RCC 7860 (cell line): ENCODE measurements at regions not wholly inside any gene's neighbourhood (a gene's known extent, or its start where the extent isn't known, plus 50 kb on each side); places are given as distances from the start of the nearest gene placed in this dataset.

Source experiments
- DNase-seq: peaks from one replicate; pipeline ENCODE4 v3.0.0-alpha.2; 2015; ENCODE audit warnings: low spot score
- FAIRE-seq: peaks from 2 replicates; lab custom pipeline; 2012; peaks lifted over from hg19 to GRCh38; lab: Jason Lieb, UNC

DNA sequence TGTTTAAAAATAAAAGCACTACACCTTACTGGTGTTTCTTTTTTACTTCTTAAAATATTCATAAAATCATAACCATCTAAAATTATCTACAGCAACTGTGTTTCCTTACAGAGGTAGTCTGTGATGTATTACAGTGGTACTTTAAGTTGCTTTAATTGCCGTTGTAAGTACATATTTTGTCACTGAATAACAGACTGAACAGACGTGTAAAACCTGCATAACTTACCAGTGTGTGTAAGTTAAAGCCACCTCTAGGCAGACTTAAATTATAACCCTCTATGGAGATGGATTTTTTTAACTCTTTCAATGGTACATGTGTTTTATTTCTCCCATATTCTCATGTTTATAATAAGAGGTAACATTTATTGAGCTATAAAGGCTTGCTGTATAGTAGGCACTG, 166.8 kb downstream of the NR4A2 start:
- no peak for DNase-seq
- no peak for FAIRE-seq

DNA sequence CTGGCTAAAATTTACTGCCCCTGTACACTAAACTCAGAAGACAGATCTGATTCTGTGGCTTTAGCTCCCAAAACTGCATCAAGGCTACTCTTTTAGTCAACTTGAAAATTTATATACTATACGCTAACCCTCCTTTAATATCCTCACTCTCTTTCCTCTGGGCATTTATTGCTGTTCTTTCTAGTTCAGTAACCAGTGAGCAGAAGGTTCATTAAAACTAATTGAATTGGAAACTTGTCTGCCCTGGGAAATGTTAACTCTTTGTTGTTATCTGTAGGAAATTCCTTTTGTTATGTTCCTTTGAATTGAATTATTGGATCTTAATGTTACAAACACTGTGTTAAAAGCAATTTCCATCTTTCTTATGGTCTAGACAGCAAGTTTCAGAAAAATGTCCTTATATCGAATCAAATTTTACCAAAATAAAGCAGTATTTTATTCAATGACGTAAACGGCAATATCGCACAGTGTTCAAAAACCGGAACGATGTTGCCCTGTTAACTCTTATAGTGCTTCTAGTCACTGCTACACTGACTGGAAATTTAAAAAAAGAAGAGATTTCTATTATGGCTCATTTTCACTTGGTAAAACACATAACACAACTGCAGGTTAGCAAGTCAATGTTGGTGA, 168.3 kb downstream of the NR4A2 start:
- no peak for DNase-seq

DNA sequence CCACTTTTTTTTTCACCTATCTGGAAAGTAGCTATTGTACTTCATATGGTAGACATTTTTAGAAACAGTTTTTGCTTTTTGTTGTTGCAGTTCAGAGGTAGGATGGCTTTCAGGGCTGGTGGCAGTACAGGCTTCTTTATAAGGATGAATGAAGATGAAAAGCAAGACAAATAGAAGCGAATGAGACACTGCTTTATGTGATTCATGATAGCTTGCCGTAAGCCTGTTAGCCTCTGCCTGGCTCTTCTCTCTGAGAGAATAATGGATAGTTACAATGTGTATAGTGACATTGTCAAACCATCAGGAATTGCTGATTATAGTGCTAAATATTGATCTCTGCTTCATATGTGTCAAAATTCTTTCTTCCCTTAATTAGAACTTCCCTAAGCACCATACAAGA, 173.7 kb downstream of the NR4A2 start:
- no peak for FAIRE-seq
- no peak for DNase-seq

More for the DNA sequence above, 168.3 kb downstream of the NR4A2 start:
- no peak for FAIRE-seq

DNA sequence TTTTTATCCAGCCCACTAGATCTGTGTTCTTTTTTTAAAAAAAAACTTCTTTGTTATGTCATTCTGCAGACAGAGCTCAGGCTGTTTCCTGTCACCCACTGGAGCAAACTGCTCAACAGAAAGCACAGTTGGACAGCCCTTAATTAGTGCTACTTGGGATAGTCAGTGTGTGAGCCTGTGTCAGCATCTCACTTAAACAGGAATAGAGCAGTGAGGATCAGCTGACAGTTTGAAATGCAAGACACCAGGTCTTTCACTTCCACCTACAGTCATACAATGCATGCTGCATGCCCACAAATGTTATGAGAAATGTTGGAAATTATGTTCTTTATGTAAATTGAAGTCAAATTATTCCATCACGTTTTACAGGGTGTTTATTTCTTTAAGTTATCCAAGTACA, 174.9 kb downstream of the NR4A2 start:
- no peak for DNase-seq

DNA sequence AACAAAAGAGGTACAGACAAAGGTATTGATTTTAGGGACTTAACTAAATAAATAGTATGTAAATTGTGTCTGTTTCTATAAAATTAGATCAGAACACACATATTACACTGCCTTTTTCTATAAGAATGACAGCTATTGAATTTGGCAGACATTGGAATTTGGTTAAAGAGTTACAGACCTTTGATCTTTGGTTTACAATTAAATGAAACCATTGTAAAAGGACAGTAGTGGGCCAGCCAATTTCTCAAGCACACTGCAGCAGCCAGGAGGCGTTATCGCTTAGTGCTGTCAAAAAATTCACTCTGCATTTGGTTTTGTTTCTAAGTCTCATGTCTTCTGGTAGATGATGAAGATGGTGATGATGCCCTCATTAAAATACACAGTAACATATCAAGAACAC, 175.9 kb downstream of the NR4A2 start:
- FAIRE-seq (no peak), DNase-seq (no peak)

More for the DNA sequence above, 174.9 kb downstream of the NR4A2 start:
- FAIRE-seq, result no peak

DNA sequence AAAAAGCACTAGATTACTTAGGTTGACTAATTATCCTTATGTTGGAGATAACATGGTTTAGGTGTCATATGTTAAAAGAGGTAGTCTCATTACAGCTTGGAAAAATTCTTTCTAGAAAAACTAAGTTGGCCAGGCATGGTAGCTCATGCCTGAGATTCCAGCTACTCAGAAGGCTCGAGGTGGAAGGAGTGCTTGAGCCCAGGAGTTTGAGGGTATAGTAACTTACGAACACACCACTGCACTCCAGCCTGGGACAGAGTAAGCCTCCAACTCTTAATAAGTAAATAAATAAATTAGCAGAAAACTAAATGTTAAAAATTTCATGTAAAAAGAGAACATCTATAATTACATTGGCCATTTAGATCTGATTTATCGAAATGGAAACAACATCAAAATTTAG, 177.2 kb downstream of the NR4A2 start:
- DNase-seq (no peak), FAIRE-seq (no peak)

DNA sequence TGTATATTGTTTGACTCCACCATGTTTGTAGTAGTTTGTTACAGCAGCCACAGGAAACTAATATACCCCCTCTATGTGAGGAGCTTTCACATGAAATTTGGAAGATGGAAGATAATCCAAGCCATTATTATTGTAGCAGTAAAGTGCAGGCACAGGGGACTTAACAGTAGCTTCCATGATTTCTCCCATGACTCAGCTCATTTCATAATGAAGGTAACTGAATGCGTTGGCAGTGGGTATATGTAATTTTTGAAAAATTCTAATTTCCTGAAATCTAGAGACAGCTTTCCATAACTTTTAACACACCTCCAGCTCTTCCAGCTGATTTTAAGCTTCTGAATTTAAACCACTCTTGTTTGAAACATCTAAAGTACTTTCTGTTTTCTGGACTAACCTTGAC, 181.2 kb downstream of the NR4A2 start:
- FAIRE-seq (no peak), DNase-seq (no peak)

DNA sequence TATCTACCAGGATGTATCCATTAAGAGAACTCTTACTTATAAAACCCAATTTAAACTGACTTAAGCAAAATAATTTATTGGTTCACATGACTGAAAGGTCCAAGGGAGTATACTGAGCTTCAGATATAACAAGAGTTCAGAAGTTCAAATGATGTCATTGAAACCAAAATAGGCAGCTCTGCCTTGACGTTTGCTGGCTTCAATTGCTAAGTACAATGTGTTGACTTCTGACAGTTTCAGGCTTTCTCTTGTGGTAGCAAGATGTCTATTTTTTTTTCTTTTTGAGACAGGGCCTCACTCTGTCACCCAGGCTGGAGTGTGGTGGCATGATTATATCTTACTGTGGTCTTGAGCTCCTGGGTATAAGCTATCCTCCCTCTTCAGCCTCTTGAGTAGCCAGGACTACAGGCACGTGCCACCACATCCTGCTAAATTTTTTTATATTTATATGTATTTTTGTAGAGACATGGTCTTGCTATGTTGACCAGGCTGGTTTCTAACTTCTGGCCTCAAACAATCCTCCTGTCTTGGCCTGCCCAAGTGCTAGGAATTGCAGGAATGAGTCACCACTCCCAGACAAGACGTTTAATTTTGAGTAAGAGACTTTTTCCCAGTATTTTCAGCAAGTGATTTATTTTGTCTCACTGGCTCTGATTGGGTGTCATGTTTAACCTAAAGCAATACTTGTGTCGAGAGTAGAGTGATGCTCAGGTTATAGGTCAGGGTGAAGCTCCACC, 184.8 kb downstream of the NR4A2 start:
- FAIRE-seq (no peak), DNase-seq (no peak)

DNA sequence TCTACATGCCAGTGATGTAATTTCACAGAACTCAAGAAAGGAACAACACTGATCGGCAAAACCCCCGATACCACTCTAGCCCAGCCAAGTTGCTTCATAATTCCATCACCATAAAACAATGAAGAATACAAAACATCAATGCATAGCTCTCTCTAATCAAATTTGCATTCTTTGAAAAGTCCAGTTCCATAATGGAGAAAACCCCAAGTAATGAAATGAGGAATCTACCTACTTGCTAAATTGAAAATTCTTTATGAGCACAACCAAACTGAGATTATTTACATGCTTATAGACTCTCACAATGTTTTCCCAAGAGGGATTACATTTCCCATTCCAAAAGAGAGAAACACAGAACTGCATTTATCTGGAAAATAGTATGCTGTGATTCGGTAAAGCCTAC, 186.5 kb downstream of the NR4A2 start:
- DNase-seq, result no peak
- no peak for FAIRE-seq

DNA sequence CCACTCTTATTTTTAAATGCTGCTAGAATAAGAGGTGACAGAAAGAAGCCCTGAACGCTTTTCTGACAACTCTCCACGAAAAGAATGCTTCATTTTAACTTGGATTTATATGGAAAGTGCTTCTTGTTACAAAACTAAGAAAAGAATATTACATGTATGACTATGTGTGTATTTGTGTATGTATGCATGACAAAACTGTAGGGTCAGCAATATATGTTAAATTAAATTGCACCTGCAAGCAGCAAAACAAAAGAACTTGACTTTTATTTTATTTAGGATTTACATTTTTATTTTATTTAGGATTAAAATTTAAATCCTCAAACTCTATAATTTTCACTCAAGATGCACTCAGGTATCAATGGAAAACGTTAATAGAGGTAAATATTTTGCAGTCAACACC, 187.1 kb downstream of the NR4A2 start:
- no peak for DNase-seq
- FAIRE-seq, result no peak

DNA sequence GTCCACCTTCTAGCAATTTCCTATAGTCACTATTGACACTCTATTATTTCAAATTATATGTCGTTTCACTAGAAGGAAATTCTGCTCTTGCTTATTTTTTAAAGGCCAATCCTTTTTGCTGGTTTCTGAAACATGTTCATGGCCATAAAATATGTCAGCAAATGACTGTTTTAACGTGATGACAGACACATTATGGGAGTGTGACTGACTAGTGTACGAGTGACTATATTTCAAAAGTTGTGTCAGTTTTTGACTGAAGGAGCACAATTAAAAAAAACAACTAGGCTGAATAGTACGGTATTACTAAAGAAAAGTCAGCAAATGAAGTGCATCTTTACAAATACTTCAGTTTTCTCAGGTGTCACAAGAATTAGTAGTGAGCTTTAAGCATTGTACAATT, 196.0 kb downstream of the NR4A2 start:
- FAIRE-seq, result no peak
- no peak for DNase-seq

DNA sequence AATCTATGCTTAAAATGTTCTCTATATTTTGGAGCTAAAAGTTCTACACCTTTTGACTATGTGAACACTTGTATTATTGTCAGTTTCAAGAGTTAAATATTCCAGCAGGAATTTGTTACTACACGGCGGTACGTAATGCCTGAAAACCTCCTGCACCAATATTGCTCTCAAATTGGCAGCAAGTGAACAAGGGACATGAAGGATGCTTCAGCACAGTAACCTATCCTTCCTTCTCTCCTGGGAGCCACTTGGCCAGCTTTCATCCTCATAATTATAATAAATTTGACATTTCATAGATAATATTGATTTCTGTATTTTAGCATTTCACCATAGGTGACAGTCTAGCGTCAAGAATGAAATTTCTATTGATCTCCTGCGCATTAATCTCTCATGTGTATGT, 197.6 kb downstream of the NR4A2 start:
- no peak for DNase-seq
- no peak for FAIRE-seq

DNA sequence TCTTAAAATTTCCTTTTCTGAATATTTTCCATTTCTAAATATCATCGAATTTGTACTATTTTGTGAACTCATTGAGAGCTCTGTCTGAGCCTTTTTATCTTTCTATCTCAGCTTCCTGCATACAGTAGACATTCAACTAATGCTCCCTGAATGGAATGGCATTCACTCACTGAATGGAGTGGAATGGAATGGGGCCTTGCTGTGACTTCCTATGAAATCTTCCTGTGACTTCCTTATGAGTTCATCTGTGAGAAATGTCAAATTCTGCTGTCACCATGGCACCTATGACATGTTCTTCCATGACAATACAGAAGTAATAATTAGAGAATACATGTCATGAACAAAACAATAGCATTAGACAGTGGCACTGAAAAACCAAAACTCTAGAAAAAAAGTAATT, 199.6 kb downstream of the NR4A2 start:
- FAIRE-seq (no peak), DNase-seq (no peak)

DNA sequence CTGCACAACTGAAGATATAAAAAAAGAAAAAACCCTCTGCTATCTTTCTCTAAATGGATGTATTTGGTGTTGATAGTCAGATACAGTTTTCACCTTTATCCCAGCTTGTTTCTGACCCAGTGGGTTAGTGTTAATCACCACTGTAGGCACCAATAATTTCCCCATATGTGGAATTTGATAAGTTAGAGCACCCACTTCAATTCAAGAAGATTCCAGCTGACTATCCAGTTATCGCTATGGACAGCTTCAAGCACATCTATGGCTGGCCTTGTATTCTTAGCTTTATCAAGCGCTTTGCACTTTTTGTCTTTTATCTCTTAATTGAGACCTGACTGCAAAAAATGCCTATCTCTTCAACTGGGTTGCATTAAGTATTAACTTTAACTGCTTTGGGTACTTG, 200.4 kb downstream of the NR4A2 start:
- FAIRE-seq, result no peak
- DNase-seq, result no peak

DNA sequence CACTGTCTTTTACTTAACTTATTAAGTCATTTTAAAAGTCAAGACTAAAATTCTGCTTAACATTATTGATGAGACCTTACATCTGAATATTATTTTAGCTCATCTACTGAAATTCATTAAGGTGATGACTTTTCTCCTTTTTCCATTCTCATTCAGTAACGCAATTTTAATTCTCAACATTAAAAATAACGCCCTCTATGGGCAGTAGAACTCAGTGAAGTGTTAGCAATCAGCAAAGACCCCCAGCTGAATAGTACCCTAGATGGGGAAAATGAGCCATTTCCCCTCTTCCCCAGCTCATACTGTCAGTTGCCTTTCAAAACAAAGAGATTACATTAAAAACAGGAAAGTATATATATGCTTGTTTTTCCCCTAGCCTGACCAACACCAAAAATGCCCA, 203.3 kb downstream of the NR4A2 start:
- FAIRE-seq (no peak), DNase-seq (no peak)

DNA sequence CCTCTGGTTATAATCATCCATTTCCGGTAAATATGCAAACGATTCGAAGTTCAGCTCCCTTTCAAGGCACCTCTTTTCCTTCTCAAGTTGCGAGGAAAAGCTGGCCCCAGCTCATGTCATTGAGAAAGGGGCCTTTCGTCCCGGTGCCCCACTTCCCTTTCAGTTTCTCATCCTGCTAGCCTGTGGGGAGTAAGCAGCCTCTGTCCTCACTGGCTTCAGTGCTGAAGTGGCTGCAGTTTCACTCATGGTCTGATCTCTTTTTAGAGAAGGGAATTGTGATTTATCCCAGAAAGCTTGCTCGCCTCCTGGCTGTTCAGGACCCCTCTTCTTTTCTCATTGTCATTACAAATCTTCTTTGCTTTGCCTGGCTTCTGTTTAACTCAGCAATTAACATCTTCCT, 207.5 kb downstream of the NR4A2 start:
- FAIRE-seq (no peak), DNase-seq (no peak)

DNA sequence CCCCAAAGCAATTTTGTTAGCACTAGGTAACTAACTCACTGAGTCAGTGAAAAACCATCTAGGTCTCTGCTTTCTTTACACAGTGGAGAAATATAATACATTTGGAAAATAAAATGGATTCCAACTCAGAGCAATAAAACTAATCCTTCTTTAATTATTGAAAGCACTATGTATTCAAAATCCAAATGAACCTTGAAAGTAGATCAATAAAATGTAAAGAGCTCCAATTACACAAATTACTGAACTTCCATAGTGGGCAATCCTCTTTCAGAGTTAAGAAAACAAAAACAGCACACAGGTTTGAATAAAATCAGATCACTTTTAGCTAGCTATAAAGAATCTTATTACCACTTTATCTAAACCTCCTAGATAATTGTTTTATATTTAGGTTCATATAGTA, 208.1 kb downstream of the NR4A2 start:
- DNase-seq, result no peak

DNA sequence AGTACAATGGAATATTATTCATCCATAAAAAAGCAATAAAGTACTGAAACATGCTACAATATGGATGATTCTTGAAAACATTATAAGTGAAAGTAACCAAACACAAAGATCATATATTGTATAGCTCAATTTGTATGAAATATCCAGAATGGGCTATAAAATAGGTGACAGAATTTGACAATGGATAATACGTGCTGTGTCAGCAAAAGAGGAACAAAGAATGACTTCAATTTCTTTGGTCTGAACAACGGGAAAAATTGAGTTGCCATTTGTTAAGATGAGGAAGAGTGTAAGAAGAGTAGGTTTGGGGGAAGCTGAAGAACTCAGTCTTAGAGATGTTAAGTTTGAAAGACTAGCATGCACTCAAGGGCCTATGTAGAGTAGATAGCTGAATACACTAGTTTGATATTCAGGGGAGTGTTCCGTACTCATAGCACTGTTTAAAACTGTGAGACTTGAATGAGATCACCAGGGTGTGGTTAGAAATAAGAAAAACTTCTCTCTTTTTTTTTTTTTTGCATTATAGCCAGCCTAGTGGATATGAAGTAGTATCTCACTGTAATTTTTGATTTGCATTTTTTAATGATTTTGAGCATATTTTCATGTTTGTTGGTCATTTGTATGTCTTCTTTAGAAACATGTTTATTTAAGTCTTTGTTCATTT, 213.6 kb downstream of the NR4A2 start:
- no peak for DNase-seq
- no peak for FAIRE-seq

More for the DNA sequence above, 208.1 kb downstream of the NR4A2 start:
- no peak for FAIRE-seq

DNA sequence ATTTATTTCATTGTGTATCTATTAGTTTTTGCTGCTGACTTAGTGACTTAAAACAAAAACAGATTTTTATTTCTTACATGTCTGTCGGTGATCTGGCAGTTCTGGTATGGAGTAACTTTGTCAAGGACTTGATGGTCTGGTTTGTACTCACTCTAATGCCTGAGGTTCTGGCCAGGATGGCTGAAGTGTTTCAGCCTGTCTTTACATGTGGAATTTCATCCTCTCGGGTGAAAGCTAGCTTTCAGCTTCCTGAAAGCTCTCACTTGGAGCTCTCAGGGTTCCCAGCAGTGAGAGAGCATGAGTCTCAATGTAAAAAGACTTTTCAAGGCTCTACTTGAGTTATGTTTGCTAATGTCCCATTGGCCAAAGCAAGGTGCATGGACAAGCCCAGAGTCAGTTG, 216.4 kb downstream of the NR4A2 start:
- DNase-seq (no peak), FAIRE-seq (no peak)

DNA sequence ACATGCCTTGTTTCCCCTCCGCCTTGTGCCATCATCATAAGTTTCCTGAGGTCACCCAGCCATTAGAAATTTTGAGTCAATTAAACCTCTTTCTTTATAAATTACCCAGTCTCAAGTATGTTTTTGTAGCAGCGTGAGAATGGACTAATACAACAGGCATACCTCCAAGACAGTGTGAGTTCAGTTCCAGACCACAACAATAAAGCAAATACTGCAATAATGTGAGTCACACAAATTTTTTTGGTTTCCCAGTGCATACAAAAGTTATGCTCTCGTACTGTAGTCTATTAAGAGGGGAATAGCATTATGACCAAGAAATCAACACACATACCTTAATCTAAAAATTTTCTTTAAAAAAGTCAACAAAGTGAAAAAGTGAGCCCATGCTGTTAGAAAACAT, 217.2 kb downstream of the NR4A2 start:
- DNase-seq (no peak), FAIRE-seq (no peak)

DNA sequence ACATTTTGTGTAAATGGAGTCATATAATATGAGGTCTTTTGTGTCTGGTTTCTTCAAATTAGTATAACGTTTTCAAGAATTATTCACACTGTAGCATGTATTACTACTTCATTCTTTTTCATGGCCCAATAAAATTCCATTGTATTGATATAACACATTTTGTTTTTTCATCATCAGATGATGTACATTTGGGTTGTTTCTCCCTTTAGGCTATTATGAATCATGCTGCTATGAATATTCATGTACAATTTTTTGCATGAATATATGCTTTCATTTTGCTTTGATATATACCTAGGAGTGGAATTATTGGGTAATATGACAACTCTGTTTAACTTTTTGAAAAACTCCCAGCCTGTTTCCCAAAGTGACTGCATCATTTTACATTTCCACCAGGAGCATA, 220.2 kb downstream of the NR4A2 start:
- DNase-seq, result no peak
- FAIRE-seq, result no peak

DNA sequence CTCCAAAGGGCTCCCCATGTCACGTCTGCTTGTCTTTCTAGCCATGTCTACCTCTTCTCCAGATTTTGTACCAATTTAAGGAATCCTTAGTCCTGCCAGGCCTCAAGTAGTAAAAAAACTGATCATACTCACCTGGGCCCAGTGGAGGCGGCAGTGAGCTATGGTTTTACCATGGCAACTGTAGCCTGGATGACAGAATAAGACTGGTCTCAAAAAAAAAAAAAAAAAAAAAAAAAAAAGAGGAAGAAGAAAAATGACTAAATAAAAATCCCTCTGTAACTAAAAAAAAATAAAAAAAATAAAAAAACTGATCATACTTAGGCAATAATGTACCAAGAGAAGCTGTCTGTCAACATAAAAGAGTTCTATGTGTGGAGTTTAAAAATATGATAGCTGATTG, 221.6 kb downstream of the NR4A2 start:
- DNase-seq, result no peak
- no peak for FAIRE-seq
